SJCRH30 (cell line): ENCODE measurements at regions not wholly inside any gene's neighbourhood (a gene's known extent, or its start where the extent isn't known, plus 50 kb on each side); places are given as distances from the start of the nearest gene placed in this dataset.

Source experiments
- DNase-seq, 2 experiments: peaks; one replicate each; pipeline ENCODE4 v3.0.0-alpha.2; 2015 to 2020
- H3K27ac ChIP-seq: fragments of 250-450 bp; sonication (Bioruptor Pico); 2 replicates; pipeline ENCODE4 v1.5.1; 2020; ENCODE audit warnings: mild to moderate bottlenecking, moderate library complexity
- H3K27me3 ChIP-seq: fragments of 250-450 bp; sonication (Bioruptor Pico); 2 replicates; pipeline ENCODE4 v1.5.1; 2020; ENCODE audit warnings: mild to moderate bottlenecking, moderate library complexity
- H3K36me3 ChIP-seq: fragments of 250-450 bp; sonication (Bioruptor Pico); 2 replicates; pipeline ENCODE4 v1.5.1; 2020; ENCODE audit warnings: mild to moderate bottlenecking, moderate library complexity
- H3K4me1 ChIP-seq: fragments of 250-450 bp; sonication (Bioruptor Pico); 2 replicates; pipeline ENCODE4 v1.5.1; 2020; ENCODE audit warnings: mild to moderate bottlenecking, moderate library complexity
- H3K4me3 ChIP-seq: fragments of 250-450 bp; sonication (Bioruptor Pico); 2 replicates; pipeline ENCODE4 v1.5.1; 2020; ENCODE audit warnings: mild to moderate bottlenecking, moderate library complexity
- H3K9me3 ChIP-seq: fragments of 250-450 bp; sonication (Bioruptor Pico); replicated peaks from 2 replicates; pipeline ENCODE4 v1.5.1; 2020; ENCODE audit warnings: mild to moderate bottlenecking, moderate library complexity

GRCh38 chr18:39113790-39114189, 1548.2 kb upstream of the CELF4 start:
- H3K27ac ChIP-seq: no peak overlapping the region
- H3K9me3 ChIP-seq: no peaks in the 10 kb centered on the region
- H3K36me3 ChIP-seq: no peaks in the 10 kb centered on the region
- H3K27me3 ChIP-seq: no peaks in the 10 kb centered on the region
- DNase-seq: no peak
- no peak overlapping the region for H3K4me3 ChIP-seq
- H3K4me1 ChIP-seq: no peaks in the 10 kb centered on the region

DNA sequence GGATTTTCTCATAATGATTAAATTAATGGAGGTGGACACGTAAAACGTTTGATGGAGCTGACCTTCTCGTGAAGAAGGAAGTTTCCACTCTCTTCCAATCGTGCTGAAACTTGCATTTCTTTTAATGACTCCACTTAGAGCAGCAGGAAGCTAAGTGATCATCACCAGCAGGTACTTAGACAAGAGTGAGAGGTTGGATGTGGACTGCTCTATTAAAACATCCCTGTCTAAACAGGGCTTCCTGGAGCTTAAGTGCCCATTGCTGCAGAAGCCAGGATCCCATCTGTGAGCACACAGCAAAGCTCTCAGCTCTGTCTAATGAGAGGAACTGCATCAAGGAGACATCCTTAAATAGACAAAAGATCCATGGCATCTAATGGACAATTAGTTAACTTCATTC, 1539.5 kb upstream of the CELF4 start:
- Histone ChIP-seq H3K36me3 (no peaks in the 10 kb centered on the region), H3K4me3 (no peak overlapping the region), H3K4me1 (no peaks in the 10 kb centered on the region), H3K27me3 (no peaks in the 10 kb centered on the region), H3K9me3 (no peaks in the 10 kb centered on the region), H3K27ac (no peak overlapping the region)
- no peak for DNase-seq

DNA sequence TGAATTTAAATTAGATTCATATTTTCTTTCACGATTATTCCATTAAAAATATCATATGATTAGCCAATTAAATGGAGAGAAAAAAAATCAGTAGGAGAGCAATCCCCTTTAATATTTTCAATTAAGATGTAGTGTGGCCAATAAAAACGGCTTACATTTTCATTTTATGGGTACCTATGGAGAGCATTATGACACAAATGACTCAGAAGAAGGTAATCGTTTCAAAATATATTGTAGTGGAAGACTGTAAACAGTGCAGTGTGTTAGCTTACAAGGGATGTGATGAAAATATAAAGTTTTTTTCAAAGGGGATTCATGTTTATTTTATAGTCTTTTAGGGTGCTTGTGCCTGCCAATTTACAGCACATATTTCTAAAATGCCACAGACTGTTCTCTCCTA, 1507.4 kb upstream of the CELF4 start:
- no peaks in the 10 kb centered on the region for H3K27me3 ChIP-seq
- no peak overlapping the region for H3K27ac ChIP-seq
- no peaks in the 10 kb centered on the region for H3K4me1 ChIP-seq
- H3K36me3 ChIP-seq: no peaks in the 10 kb centered on the region
- no peaks in the 10 kb centered on the region for H3K9me3 ChIP-seq
- H3K4me3 ChIP-seq: no peak overlapping the region
- no peak for DNase-seq

DNA sequence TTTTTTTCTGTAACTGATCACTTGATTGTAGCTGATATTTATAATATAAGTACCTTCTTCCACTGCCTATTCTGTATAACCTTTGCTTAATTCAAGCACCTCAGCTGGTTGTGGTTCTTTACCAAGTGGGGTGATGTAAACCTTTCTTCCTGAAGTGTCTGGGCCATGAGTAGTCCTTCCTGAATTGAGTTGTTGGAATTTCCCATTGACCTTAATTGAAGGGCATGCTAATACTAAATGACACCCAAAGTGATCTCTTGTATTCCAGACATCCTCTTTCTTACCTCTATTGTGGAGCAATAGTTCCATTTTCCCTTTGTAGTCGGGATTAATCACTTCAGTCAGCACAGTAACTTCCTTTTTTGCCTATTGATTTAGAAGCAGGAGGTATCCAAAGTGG, 1496.8 kb upstream of the CELF4 start:
- Histone ChIP-seq H3K9me3 (no peaks in the 10 kb centered on the region), H3K27ac (no peak overlapping the region), H3K4me1 (no peaks in the 10 kb centered on the region), H3K4me3 (no peak overlapping the region), H3K27me3 (no peaks in the 10 kb centered on the region), H3K36me3 (no peaks in the 10 kb centered on the region)
- DNase-seq: no peak

- Histone ChIP-seq H3K27ac (no peak overlapping the region), H3K4me3 (no peak overlapping the region), H3K4me1 (no peaks in the 10 kb centered on the region), H3K27me3 (no peaks in the 10 kb centered on the region), H3K9me3 (no peaks in the 10 kb centered on the region), H3K36me3 (no peaks in the 10 kb centered on the region)
- DNase-seq: no peak
These were observed 1492.9 kb upstream of the CELF4 start for GRCh38 chr18:39058386-39059000.

- H3K4me1 ChIP-seq: no peaks in the 10 kb centered on the region
- no peaks in the 10 kb centered on the region for H3K27me3 ChIP-seq
- no peak overlapping the region for H3K4me3 ChIP-seq
- no peak overlapping the region for H3K27ac ChIP-seq
- no peaks in the 10 kb centered on the region for H3K9me3 ChIP-seq
- no peaks in the 10 kb centered on the region for H3K36me3 ChIP-seq
- no peak for DNase-seq
These were observed 1491.9 kb upstream of the CELF4 start for GRCh38 chr18:39057423-39058064.

GRCh38 chr18:39053571-39053970, 1488.0 kb upstream of the CELF4 start:
- H3K4me3 ChIP-seq: no peak overlapping the region
- H3K27me3 ChIP-seq: no peaks in the 10 kb centered on the region
- no peak overlapping the region for H3K27ac ChIP-seq
- DNase-seq: no peak
- H3K9me3 ChIP-seq: no peaks in the 10 kb centered on the region
- H3K36me3 ChIP-seq: no peaks in the 10 kb centered on the region
- no peaks in the 10 kb centered on the region for H3K4me1 ChIP-seq

DNA sequence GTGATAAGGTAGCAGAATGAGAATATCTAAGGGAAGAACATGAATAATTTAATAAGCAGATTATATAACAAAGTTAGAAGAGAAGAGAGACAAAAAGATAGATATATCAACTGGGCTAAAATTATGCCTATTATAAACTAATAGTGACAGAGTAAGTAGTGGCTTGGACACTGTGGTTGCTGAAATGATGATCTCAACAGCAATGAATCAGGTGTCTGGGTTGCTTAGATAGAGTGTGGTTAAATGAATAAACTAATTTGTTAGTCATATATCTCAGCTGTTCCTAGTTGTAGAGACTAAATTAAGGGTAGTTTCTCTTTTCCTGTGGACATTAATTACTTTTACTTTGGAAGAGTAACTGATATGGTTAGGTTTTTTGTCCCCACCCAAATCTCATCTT, 1485.4 kb upstream of the CELF4 start:
- Histone ChIP-seq H3K27ac (no peak overlapping the region), H3K4me3 (no peak overlapping the region), H3K27me3 (no peaks in the 10 kb centered on the region), H3K36me3 (no peaks in the 10 kb centered on the region), H3K4me1 (no peaks in the 10 kb centered on the region), H3K9me3 (no peaks in the 10 kb centered on the region)
- no peak for DNase-seq

- Histone ChIP-seq H3K27ac (no peak overlapping the region), H3K36me3 (no peaks in the 10 kb centered on the region), H3K27me3 (no peaks in the 10 kb centered on the region), H3K9me3 (no peaks in the 10 kb centered on the region), H3K4me1 (no peaks in the 10 kb centered on the region), H3K4me3 (no peak overlapping the region)
- DNase-seq: no peak
These were observed 1474.2 kb upstream of the CELF4 start for GRCh38 chr18:39039813-39040212.

DNA sequence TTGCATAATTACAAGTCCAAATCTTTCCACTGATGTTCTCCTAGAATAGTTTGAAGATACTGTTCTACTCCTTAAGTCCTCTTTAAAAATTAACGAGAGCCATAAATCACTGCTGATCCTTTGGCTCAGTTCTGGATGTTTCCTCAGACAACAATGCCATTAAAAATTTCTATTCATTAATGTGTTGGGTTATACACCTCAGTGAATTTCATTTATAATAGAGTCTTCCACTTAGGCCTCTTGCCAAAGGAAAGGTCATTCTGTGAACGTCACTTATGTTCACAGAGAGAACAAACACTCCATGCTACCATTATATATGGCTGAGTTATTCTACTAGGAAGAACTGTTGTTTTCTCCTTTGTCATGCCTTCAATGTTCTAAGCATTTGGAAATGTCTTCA, 1472.3 kb upstream of the CELF4 start:
- no peaks in the 10 kb centered on the region for H3K36me3 ChIP-seq
- no peaks in the 10 kb centered on the region for H3K27me3 ChIP-seq
- DNase-seq: no peak
- H3K27ac ChIP-seq: no peak overlapping the region
- no peak overlapping the region for H3K4me3 ChIP-seq
- H3K9me3 ChIP-seq: no peaks in the 10 kb centered on the region
- H3K4me1 ChIP-seq: no peaks in the 10 kb centered on the region

DNA sequence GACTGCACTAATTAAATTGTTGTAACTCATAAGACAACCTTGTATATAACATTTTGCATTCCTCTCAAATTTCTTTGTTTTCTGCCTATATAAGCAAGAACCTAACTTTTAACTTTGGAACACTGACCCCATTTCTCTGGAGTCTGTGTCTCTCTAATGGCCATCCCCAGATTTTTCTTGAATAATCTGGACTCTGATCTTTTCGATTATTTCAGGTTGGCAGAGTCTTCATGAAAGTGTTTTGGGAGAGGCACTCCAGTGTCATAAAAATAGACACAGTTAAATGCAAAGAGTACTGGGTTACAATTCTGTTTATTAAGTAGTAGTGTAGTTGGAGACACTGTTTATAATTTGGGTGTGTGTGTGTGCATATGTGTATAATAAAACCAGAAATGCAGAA, 1467.7 kb upstream of the CELF4 start:
- H3K9me3 ChIP-seq: no peaks in the 10 kb centered on the region
- no peak overlapping the region for H3K4me3 ChIP-seq
- no peak overlapping the region for H3K27ac ChIP-seq
- no peaks in the 10 kb centered on the region for H3K4me1 ChIP-seq
- H3K27me3 ChIP-seq: no peaks in the 10 kb centered on the region
- no peak for DNase-seq
- H3K36me3 ChIP-seq: no peaks in the 10 kb centered on the region

DNA sequence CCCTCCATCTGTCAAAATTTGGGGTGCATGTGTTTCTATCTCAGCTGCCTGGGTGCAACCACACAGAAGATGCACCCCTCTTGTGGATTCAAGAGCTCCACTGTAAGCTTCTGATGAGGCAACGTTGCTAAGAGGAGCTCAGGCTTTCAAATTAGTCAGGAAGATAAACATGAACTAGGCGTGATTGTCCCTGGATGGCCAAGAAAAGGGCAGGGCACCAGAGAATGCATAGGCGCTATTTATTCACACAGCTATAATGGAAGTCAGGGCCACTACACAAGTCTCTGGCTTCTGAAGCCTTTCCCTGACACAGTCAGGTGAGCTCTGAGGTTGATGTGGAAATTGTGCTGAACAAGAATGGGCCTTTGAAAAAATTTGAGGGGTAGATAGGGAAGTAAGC, 1466.0 kb upstream of the CELF4 start:
- Histone ChIP-seq H3K36me3 (no peaks in the 10 kb centered on the region), H3K27ac (no peak overlapping the region), H3K4me3 (no peak overlapping the region), H3K9me3 (no peaks in the 10 kb centered on the region), H3K27me3 (no peaks in the 10 kb centered on the region), H3K4me1 (no peaks in the 10 kb centered on the region)
- DNase-seq: no peak

- Histone ChIP-seq H3K4me1 (no peaks in the 10 kb centered on the region), H3K36me3 (no peaks in the 10 kb centered on the region), H3K4me3 (no peak overlapping the region), H3K9me3 (no peaks in the 10 kb centered on the region), H3K27ac (no peak overlapping the region), H3K27me3 (no peaks in the 10 kb centered on the region)
- no peak for DNase-seq
These were observed 1464.6 kb upstream of the CELF4 start for GRCh38 chr18:39030124-39030655.

- H3K4me3 ChIP-seq: no peak overlapping the region
- no peaks in the 10 kb centered on the region for H3K4me1 ChIP-seq
- H3K36me3 ChIP-seq: no peaks in the 10 kb centered on the region
- no peaks in the 10 kb centered on the region for H3K9me3 ChIP-seq
- H3K27me3 ChIP-seq: no peaks in the 10 kb centered on the region
- no peak for DNase-seq
- H3K27ac ChIP-seq: no peak overlapping the region
These were observed 1459.9 kb upstream of the CELF4 start for GRCh38 chr18:39025531-39025930.

GRCh38 chr18:39019989-39020388, 1454.4 kb upstream of the CELF4 start:
- H3K4me1 ChIP-seq: no peaks in the 10 kb centered on the region
- H3K9me3 ChIP-seq: no peaks in the 10 kb centered on the region
- no peak for DNase-seq
- no peaks in the 10 kb centered on the region for H3K27me3 ChIP-seq
- H3K4me3 ChIP-seq: no peak overlapping the region
- H3K36me3 ChIP-seq: no peaks in the 10 kb centered on the region
- H3K27ac ChIP-seq: no peak overlapping the region
